Hematopoietic multipotent progenitor cell treated with erythropoietin and hydrocortisone succinate and interleukin-3 and kit ligand, for 15 days (in vitro differentiated cells): ENCODE measurements at regions not wholly inside any gene's neighbourhood (a gene's known extent, or its start where the extent isn't known, plus 50 kb on each side); places are given as distances from the start of the nearest gene placed in this dataset.
"Not testable (repeated sequence)": the region's sequence is repeated elsewhere in the genome, so short reads cannot be mapped to it uniquely, and the experiment has no call there.

Source experiments
- DNase-seq: peaks from one replicate; pipeline ENCODE4 v3.0.0-alpha.2; 2015; ENCODE audit warnings: low spot score

- no peak for DNase-seq
Observed at GRCh38 chr7:26955516-26955915, 91.1 kb upstream of the SKAP2 start.

GRCh38 chr7:26954951-26955350, 90.6 kb upstream of the SKAP2 start:
- no peak for DNase-seq

GRCh38 chr7:26951407-26951950, 87.1 kb upstream of the SKAP2 start:
- no peak for DNase-seq

- no peak for DNase-seq
Observed at GRCh38 chr7:26950889-26951288, 86.5 kb upstream of the SKAP2 start.

- DNase-seq: no peak
Observed at GRCh38 chr7:26949319-26949718, 84.9 kb upstream of the SKAP2 start.

- DNase-seq: no peak
Observed at GRCh38 chr7:26948617-26949118, 84.3 kb upstream of the SKAP2 start.

GRCh38 chr7:26944501-26945358, 80.3 kb upstream of the SKAP2 start:
- no peak for DNase-seq

GRCh38 chr7:26937939-26938623, 73.7 kb upstream of the SKAP2 start:
- no peak for DNase-seq

- DNase-seq: no peak
Observed at GRCh38 chr7:26937306-26937705, 72.9 kb upstream of the SKAP2 start.

GRCh38 chr7:26932616-26933015, 68.2 kb upstream of the SKAP2 start:
- DNase-seq: not testable (repeated sequence)

GRCh38 chr7:26930845-26931244, 66.5 kb upstream of the SKAP2 start:
- no peak for DNase-seq

GRCh38 chr7:26930201-26930600, 65.8 kb upstream of the SKAP2 start:
- no peak for DNase-seq

- DNase-seq: no peak
Observed at GRCh38 chr7:26928703-26929347, 64.4 kb upstream of the SKAP2 start.

GRCh38 chr7:26925768-26926167, 61.4 kb upstream of the SKAP2 start:
- no peak for DNase-seq

GRCh38 chr7:26924149-26924767, 59.9 kb upstream of the SKAP2 start:
- DNase-seq: no peak

- no peak for DNase-seq
Observed at GRCh38 chr7:26919906-26920493, 55.6 kb upstream of the SKAP2 start.

- DNase-seq: no peak
Observed at GRCh38 chr7:26918241-26918640, 53.9 kb upstream of the SKAP2 start.

- no peak for DNase-seq
Observed at GRCh38 chr7:26916779-26917320, 52.5 kb upstream of the SKAP2 start.

GRCh38 chr7:26916336-26916735, 51.9 kb upstream of the SKAP2 start:
- DNase-seq: no peak
